ENCODE measurements at regions not wholly inside any gene's neighbourhood (a gene's known extent, or its start where the extent isn't known, plus 50 kb on each side); places are given as distances from the start of the nearest gene placed in this dataset.
"Not testable (repeated sequence)": the region's sequence is repeated elsewhere in the genome, so short reads cannot be mapped to it uniquely, and the experiment has no call there.

GRCh38 chr7:109476409-109476808, 906.7 kb downstream of the DNAJB9 start:
- no peak for DNase-seq (ENCODE audit: extremely low read depth, insufficient read length)
- no peak overlapping the region for H3K4me3 ChIP-seq (replicated peaks; ENCODE audit: low read depth, low read length)
- no peaks in the 10 kb centered on the region for H3K36me3 ChIP-seq (ENCODE audit: control insufficient read depth, insufficient read depth, low read length)
- H3K27me3 ChIP-seq (replicated peaks; ENCODE audit: control insufficient read depth, insufficient read depth, low read length) = no peaks in the 10 kb centered on the region
- no peak for TF ChIP-seq CTCF (IDR thresholded peaks at IDR 0.05; ENCODE audit: insufficient read depth, low read length, poor library complexity, severe bottlenecking)

GRCh38 chr7:109479388-109479787, 909.7 kb downstream of the DNAJB9 start:
- DNase-seq (ENCODE audit: extremely low read depth, insufficient read length) = no peak
- H3K4me3 ChIP-seq (replicated peaks; ENCODE audit: low read depth, low read length) = no peak overlapping the region
- no peak for TF ChIP-seq CTCF (IDR thresholded peaks at IDR 0.05; ENCODE audit: insufficient read depth, low read length, poor library complexity, severe bottlenecking)

GRCh38 chr7:109490607-109491006, 920.9 kb downstream of the DNAJB9 start:
- not testable (repeated sequence) for H3K27me3 ChIP-seq (replicated peaks; ENCODE audit: control insufficient read depth, insufficient read depth, low read length); DNase-seq (ENCODE audit: extremely low read depth, insufficient read length); H3K4me3 ChIP-seq (replicated peaks; ENCODE audit: low read depth, low read length); H3K36me3 ChIP-seq (ENCODE audit: control insufficient read depth, insufficient read depth, low read length)

More at GRCh38 chr7:109479388-109479787, 909.7 kb downstream of the DNAJB9 start:
- no peaks in the 10 kb centered on the region for H3K36me3 ChIP-seq (ENCODE audit: control insufficient read depth, insufficient read depth, low read length)
- no peaks in the 10 kb centered on the region for H3K27me3 ChIP-seq (replicated peaks; ENCODE audit: control insufficient read depth, insufficient read depth, low read length)

- H3K36me3 ChIP-seq (ENCODE audit: control insufficient read depth, insufficient read depth, low read length) = no peaks in the 10 kb centered on the region
- no peak overlapping the region for H3K4me3 ChIP-seq (replicated peaks; ENCODE audit: low read depth, low read length)
- TF ChIP-seq CTCF (IDR thresholded peaks at IDR 0.05; ENCODE audit: insufficient read depth, low read length, poor library complexity, severe bottlenecking) = no peak
- DNase-seq (ENCODE audit: extremely low read depth, insufficient read length) = no peak
- no peaks in the 10 kb centered on the region for H3K27me3 ChIP-seq (replicated peaks; ENCODE audit: control insufficient read depth, insufficient read depth, low read length)
Observed at GRCh38 chr7:109497053-109497452, 927.4 kb downstream of the DNAJB9 start.

GRCh38 chr7:109498131-109498530, 928.5 kb downstream of the DNAJB9 start:
- H3K4me3 ChIP-seq (replicated peaks; ENCODE audit: low read depth, low read length) = no peak overlapping the region
- H3K36me3 ChIP-seq (ENCODE audit: control insufficient read depth, insufficient read depth, low read length) = no peaks in the 10 kb centered on the region
- no peak for TF ChIP-seq CTCF (IDR thresholded peaks at IDR 0.05; ENCODE audit: insufficient read depth, low read length, poor library complexity, severe bottlenecking)
- H3K27me3 ChIP-seq (replicated peaks; ENCODE audit: control insufficient read depth, insufficient read depth, low read length) = no peaks in the 10 kb centered on the region
- no peak for DNase-seq (ENCODE audit: extremely low read depth, insufficient read length)

- no peaks in the 10 kb centered on the region for H3K27me3 ChIP-seq (replicated peaks; ENCODE audit: control insufficient read depth, insufficient read depth, low read length)
- TF ChIP-seq CTCF (IDR thresholded peaks at IDR 0.05; ENCODE audit: insufficient read depth, low read length, poor library complexity, severe bottlenecking) = no peak
Observed at GRCh38 chr7:109503421-109503820, 933.7 kb downstream of the DNAJB9 start.

More at GRCh38 chr7:109503421-109503820, 933.7 kb downstream of the DNAJB9 start:
- Histone ChIP-seq H3K36me3 (ENCODE audit: control insufficient read depth, insufficient read depth, low read length) (no peaks in the 10 kb centered on the region), H3K4me3 (replicated peaks; ENCODE audit: low read depth, low read length) (no peak overlapping the region)
- DNase-seq (ENCODE audit: extremely low read depth, insufficient read length) = no peak
